Activated T-cell treated with anti-CD3 and anti-CD28 coated beads, Interleukin-2, amount 50 U/mL, for 48 hours (primary cell): ENCODE measurements at regions not wholly inside any gene's neighbourhood (a gene's known extent, or its start where the extent isn't known, plus 50 kb on each side); places are given as distances from the start of the nearest gene placed in this dataset.
"Not testable (repeated sequence)": the region's sequence is repeated elsewhere in the genome, so short reads cannot be mapped to it uniquely, and the experiment has no call there.

Source experiments
- DNase-seq, 2 experiments: peaks; one replicate each; pipeline ENCODE4 v3.0.0-alpha.2; 2020

GRCh38 chr14:53448682-53449081 is 295.6 kb upstream of the DDHD1 start:
- DNase-seq, result no peak

DNA sequence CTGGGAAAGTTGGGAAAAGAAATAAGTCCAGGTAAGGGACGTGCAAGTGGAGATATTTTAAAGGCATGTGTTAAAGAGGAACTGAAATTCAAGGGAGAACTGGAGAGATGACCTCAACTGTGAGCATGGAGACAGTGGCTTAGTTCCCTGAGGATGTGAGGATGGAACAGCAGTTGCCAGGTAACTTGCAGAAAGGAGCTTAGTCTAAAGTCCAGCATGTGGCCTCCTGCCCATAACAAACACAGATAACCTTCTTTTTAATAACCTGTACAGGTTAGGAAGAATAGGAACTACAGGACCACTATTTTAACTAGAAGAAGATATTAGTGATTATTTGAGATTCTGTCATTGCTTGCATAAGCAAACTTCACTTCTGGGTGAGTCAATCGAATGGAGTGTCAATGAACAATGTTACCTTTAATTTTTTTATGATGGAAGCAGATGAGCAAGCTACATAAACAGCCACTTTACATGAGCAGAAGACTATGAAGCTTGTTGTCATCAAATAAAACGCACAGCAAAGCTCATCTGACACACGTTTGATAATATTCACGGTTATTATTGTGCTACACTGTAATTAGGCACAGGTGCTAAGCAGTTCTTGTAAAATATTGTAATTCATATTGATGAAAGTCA is 291.7 kb upstream of the DDHD1 start:
- no peak for DNase-seq

DNA sequence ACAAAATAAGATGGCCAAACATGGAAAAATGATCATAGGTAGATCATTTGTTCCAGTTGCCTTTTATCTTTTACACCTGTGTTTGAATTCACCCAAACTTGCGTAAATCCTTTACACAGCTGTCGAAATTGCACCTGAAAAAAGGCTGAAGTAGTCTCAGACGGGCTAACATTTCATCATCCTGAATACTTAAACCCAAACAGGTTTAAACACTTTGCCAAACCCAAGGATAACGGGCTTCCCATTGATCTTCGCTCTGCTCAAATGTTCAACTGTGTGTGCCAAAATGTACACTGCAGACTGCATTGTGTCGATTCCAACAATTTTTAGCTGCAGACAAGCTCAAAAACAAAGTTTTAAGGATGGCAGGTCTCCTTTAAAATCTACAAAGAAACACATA is 288.7 kb upstream of the DDHD1 start:
- no peak for DNase-seq

DNA sequence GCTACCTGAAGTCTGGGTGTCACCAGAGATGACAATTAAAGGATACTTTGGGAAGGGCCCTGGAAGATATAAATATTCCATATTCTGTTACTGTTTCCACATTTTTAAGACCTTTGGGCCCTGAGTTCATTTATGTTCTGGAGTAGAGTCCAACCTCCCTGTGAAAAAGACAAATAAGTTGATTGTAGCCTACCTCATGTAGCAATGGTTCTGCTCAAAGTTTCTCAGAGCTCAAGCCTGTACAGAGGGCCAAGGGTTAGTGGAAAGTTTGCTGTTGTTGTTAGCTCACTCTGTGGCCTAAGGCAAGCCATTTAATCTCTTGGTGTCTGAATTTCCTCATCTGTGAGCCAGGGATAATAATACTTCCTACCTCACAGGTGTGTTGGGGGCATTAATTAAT is 284.7 kb upstream of the DDHD1 start:
- no peak for DNase-seq

GRCh38 chr14:53432378-53432802 is 279.3 kb upstream of the DDHD1 start:
- peak in 1 of 2 experiments; percentile 16 for DNase-seq

DNA sequence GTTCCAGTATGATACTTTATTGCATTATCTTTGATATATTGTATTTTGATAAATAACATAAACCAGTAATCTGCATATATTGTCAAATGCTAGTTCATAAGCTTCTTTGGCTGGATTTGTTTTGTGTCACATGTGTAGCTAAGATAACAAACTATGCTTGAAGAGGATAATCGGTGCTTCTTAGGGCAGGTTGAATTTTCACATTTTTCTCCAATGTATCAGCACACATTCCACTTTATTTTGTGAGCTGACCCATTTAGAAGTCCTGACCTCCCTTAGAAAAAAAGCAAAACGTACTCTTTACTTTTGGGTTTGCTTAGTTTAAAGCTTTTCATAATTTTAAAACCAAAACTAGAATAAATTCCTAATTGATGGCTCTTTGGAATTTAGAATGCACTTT is 277.7 kb upstream of the DDHD1 start:
- DNase-seq, result no peak

- no peak for DNase-seq
These were observed 259.9 kb upstream of the DDHD1 start for GRCh38 chr14:53412819-53413675.

GRCh38 chr14:53411125-53411524 is 258.0 kb upstream of the DDHD1 start:
- DNase-seq, result no peak

- no peak for DNase-seq
These were observed 256.8 kb upstream of the DDHD1 start for GRCh38 chr14:53409969-53410368.

- no peak for DNase-seq
These were observed 256.2 kb upstream of the DDHD1 start for GRCh38 chr14:53409289-53409688.

DNA sequence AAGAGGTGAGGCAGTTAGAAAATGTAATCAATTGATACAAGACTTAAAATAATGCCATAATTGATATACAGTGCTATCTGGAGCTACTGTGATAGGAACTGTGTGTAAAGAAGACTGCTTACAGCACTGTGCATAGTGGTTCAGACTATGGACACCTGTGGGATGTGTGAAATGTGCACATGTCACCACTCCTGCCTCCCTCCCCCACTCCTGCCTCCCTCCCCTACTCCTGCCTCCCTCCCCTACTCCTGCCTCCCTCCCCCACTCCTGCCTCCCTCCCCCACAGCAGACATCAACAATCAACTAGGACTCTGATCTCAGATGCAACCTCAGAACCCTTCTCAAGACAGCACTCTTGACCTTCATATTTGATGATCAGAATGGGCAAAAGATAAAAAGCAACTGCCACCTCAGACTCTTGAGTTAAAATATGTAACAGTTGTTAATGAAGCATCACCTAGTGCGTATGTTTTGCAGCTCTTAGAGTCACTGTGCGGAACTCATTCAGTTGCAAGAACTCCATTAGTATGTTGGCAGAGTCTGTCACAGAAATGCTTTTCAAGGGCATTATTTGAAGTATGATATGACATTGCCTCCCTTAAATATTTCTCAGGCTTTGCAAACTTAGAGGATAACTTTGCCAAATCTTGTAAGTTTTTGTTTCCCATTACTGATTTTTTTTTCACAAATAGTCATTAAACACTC is 255.2 kb upstream of the DDHD1 start:
- no peak for DNase-seq

DNA sequence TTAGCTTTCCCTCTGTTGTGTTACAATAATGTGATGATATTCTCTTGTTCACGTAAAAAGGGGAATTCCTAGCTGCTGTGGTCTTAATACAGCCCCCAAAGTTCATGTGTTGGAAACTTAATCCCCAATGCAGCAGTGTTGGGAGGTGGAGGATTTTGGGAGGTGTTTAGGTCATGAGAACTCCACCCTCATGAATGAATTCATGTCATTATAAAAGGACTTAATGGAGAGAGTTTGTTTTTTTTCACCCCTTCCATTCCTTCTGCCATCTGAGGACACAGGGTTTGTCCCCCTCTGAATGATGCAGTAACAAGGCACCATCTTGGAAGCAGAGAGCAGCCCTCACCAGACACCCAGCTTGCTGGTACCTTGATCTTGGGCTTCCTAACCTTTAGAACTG is 253.4 kb upstream of the DDHD1 start:
- DNase-seq, result no peak

DNA sequence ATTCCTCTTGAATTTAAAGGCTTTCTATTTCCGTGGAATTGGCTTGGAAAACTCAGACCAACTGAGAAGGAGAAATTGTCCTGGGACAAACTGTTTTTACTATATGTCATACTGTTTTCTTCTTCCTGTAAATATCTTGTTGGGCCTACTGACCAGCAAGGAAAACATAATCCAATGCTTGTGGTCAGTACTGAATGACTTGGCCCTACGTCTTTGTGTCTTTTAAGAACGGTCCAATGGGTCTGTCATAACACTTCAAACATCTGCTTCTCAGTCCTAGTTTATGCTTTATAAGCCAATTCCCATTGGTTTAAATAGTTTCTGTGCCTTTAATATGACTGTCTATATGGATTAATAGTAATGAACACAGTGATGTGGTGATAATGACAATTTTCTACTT is 248.5 kb upstream of the DDHD1 start:
- no peak for DNase-seq

- no peak for DNase-seq
These were observed 245.9 kb upstream of the DDHD1 start for GRCh38 chr14:53399057-53399456.

DNA sequence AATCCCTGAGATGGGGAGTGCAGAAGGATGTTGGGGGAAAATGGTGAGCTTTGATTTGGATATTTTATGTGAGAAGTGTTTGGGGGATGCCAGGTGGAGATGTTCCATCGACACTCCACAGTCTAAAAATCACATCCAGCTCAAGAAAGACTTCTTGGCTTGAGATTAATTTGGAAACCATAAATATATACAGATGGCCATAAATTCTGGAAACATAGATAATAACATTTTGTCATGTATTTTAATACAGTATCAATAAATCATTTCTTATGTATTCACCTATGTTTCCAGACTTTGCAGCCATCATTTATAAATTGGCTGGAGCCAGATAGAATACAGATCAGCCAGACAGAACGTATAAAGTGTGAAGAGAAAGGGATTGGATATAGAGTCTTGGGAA is 245.5 kb upstream of the DDHD1 start:
- no peak for DNase-seq

- not testable (repeated sequence) for DNase-seq
These were observed 242.1 kb upstream of the DDHD1 start for GRCh38 chr14:53395267-53395666.

DNA sequence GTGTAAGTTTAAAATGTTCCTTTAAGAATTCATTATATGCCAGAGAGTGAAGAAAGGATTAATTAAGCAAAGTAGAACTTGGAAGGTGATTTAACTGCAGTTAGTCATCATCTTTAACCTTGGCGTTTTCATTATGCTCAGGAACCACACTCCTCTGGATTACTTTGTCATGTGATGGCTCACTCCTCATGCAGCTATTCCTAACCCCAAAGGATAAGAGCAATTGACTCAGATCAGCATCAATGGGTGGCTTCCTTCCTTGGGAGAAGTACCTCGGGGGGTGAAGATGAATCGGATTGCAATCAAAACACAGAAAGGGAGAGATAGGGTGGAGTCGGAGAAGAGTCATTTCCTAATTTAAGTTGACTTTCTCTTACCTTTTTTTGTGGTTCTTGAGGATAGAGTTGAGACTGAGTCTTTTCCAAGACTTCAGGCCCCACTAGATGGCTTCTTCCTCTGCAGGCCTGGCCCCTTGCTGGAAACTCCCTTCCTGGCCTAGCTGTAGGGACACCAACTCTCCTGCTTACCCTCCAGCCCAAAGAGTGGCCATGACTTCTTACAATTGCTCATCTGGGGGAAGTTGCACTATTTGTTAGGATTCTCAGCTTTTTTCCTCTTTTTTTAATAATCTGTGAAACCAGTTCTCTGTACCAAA is 238.6 kb upstream of the DDHD1 start:
- DNase-seq, result no peak

DNA sequence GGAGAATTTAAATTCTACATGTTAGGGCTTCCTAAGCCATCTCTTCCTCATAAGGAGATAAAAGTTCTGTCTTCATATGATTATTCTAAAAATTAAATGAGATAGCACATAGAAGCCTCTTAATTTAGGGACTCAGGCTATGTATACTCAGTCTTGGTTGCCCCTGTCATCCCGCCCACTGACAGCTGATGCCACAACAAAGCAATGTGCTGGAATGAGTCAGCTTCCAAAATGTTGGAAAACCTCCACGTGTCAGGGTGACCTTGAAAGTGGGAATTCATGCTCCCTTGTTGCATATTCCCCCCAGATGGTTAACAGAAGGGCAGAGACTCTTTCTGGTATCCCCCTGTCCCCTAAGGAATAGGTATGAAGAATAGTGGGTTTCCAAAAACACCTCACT is 238.0 kb upstream of the DDHD1 start:
- DNase-seq, result no peak

GRCh38 chr14:53390008-53390407 is 236.9 kb upstream of the DDHD1 start:
- DNase-seq, result no peak

DNA sequence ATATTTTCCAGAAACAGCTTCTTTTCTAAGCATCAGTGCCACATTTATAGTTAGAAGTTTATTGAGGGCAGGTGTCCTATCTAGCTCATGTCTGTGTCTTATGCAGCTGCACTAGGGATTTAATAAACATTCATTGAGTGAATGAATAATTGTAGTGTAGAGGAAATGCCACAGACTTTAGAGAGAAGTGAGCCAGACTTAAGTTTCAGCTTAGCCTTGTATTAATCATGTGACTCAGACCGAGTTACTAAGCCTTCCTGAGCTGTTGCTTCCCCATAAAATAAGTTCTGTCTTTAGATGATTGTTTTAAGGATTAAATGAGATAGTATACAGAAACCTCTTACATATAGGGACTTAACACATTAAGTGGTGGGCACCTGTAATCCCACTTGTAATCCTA is 236.1 kb upstream of the DDHD1 start:
- DNase-seq, result no peak

- no peak for DNase-seq
These were observed 233.2 kb upstream of the DDHD1 start for GRCh38 chr14:53386362-53386761.

- no peak for DNase-seq
These were observed 231.4 kb upstream of the DDHD1 start for GRCh38 chr14:53384536-53384935.

DNA sequence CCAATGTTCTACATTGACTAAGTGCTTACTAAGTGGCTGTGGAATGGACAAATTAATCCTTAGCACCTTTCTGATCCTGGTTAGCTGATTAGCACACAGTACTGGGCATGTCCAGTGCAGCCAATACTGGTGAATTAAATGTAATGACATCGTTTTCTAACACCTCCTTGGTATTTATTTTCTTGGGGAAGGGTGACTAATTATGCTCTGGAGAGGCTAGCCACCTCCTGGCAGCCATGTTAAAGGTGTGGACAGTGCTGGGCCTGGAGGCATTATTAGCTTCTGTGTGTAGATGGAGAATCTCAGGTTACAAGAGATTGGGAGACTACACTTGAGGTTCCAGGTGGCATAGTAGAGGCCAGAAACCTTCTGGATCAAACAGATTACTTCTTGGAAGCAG is 230.9 kb upstream of the DDHD1 start:
- DNase-seq, result no peak
